SH-SY5Y (cell line): ENCODE measurements at regions not wholly inside any gene's neighbourhood (a gene's known extent, or its start where the extent isn't known, plus 50 kb on each side); places are given as distances from the start of the nearest gene placed in this dataset.

ENCODE experiments used
- GATA2 ChIP-seq: IDR thresholded peaks from 2 replicates; pipeline ENCODE4 v1.6.1; 2011; ENCODE audit warnings: mild to moderate bottlenecking, low read depth, low read length
- GATA3 ChIP-seq: IDR thresholded peaks from 2 replicates; pipeline ENCODE4 v1.6.1; 2011; ENCODE audit warnings: low read depth, mild to moderate bottlenecking, low read length, moderate library complexity

- TF ChIP-seq GATA3: no peak
- TF ChIP-seq GATA2: no peak
Measured at GRCh38 chr11:90930252-90930651, 707.4 kb upstream of the CHORDC1 start.
